Fibroblast of lung (primary cell): ENCODE measurements at regions not wholly inside any gene's neighbourhood (a gene's known extent, or its start where the extent isn't known, plus 50 kb on each side); places are given as distances from the start of the nearest gene placed in this dataset.

ENCODE experiments used
- CTCF ChIP-seq, 2 donors: IDR thresholded peaks in 1 of 2; conservative IDR thresholded peaks in 1 of 2; 1 replicate in 1 of 2; 2 replicates in 1 of 2; pipeline ENCODE4 v1.5.1; 2011 to 2012; ENCODE audit warnings: low read length in 2 of 2, control low read depth in 1 of 2, inconsistent platforms in 1 of 2, low read depth in 1 of 2, mild to moderate bottlenecking in 1 of 2
- EZH2 ChIP-seq: IDR thresholded peaks from 2 replicates; pipeline ENCODE4 v1.5.1; 2012; ENCODE audit warnings: low read length, control low read depth, mild to moderate bottlenecking; ENCODE audit errors: missing control alignments

GRCh38 chr6:163730246-163731210 lies 316.0 kb downstream of the QKI start:
- TF ChIP-seq CTCF (conservative IDR thresholded peaks at IDR 0.05 in 1 of 2, IDR thresholded peaks at IDR 0.05 in 1 of 2; ENCODE audit: low read depth in 1 of 2, low read length in 2 of 2) (no peak), EZH2 (no peak)
